ENCODE measurements at regions not wholly inside any gene's neighbourhood (a gene's known extent, or its start where the extent isn't known, plus 50 kb on each side); places are given as distances from the start of the nearest gene placed in this dataset.

DNA sequence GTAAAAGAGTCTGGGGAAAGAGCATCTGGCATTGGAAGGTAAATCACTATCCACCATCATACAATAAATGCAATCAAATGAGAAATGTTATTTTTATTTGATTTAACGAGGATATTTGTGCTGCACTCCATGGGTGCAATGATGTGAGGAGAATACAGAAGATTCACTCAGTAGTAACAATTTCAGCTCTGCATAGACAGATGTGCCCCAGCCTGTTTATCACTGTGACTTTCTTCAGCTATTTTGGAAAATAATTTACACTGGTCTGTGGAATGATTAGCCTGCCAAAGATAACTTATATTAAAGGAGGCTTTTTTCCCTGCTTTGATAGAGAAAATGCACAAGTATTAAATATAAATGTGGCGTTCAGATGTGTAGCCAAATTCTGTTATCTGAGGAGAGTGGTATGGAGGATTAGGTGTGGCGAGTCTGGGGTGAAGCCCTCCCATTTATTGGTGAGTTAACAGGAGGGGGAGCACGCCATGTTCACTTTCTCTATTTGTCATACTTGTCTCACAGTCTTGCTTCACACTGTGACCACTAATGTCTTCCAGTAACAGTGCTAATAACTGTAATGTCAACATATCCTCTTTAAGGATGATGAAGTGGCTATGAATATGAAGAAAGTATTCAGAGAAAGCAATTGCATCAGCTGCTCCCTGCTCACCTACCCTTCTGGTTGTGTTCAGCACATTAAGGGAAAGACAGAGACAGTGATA is 645.6 kb downstream of the MMUT start:
- no peak for TF ChIP-seq EZH2 (IDR thresholded peaks at IDR 0.05; ENCODE audit: borderline replicate concordance, low read length)
- TF ChIP-seq, protein P1, sequence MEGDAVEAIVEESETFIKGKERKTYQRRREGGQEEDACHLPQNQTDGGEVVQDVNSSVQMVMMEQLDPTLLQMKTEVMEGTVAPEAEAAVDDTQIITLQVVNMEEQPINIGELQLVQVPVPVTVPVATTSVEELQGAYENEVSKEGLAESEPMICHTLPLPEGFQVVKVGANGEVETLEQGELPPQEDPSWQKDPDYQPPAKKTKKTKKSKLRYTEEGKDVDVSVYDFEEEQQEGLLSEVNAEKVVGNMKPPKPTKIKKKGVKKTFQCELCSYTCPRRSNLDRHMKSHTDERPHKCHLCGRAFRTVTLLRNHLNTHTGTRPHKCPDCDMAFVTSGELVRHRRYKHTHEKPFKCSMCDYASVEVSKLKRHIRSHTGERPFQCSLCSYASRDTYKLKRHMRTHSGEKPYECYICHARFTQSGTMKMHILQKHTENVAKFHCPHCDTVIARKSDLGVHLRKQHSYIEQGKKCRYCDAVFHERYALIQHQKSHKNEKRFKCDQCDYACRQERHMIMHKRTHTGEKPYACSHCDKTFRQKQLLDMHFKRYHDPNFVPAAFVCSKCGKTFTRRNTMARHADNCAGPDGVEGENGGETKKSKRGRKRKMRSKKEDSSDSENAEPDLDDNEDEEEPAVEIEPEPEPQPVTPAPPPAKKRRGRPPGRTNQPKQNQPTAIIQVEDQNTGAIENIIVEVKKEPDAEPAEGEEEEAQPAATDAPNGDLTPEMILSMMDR (IDR thresholded peaks at IDR 0.05; ENCODE audit: low read length): no peak

Measured in OCI-LY1 (cell line).